HepG2 (cell line): ENCODE measurements at regions not wholly inside any gene's neighbourhood (a gene's known extent, or its start where the extent isn't known, plus 50 kb on each side); places are given as distances from the start of the nearest gene placed in this dataset.

Experiments
- EP300 ChIP-seq, 3 experiments: sonication (generic) in 1 of 3; formaldehyde crosslinking in 1 of 3; IDR thresholded peaks; 2 replicates each; pipeline versions ENCODE4 v1.5.1 to v1.6.1; 2011 to 2020; ENCODE audit warnings: low read depth in 2 of 3, low read length in 2 of 3, borderline replicate concordance in 1 of 3, improper control_type of control experiment in 1 of 3, mild to moderate bottlenecking in 1 of 3, missing genetic modification reagents in 1 of 3, moderate library complexity in 1 of 3
- NFYB ChIP-seq: sonication (generic); formaldehyde crosslinking; IDR thresholded peaks from 2 replicates; pipeline ENCODE4 v1.4.0; 2020; ENCODE audit warnings: missing genetic modification reagents
- NR2C2 ChIP-seq: sonication (generic); formaldehyde crosslinking; IDR thresholded peaks from 2 replicates; pipeline ENCODE4 v1.4.0; 2020; ENCODE audit warnings: missing genetic modification reagents, mild to moderate bottlenecking, moderate library complexity, borderline replicate concordance
- ZNF777 ChIP-seq: sonication (generic); formaldehyde crosslinking; IDR thresholded peaks from 2 replicates; pipeline ENCODE4 v1.4.0; 2020; ENCODE audit warnings: missing genetic modification reagents

DNA sequence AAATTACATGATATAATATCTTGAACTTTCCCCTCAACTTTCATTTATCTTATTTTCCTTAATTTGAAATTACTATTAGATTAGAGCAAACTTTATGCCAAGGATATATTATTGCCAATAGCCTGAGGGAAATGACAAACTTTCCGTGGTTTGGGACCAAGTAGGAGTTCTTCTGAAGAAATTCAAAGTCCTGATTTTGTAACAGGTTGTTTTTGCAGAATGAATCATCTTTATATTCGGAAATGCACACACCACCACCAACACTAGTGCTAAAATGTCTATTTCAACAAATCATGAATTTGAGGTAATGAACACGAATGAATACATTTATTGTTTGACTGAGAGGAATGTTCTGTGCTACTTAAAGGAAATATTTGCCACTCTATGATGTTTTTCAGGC, 226.7 kb downstream of the GRIA2 start:
- TF ChIP-seq NFYB (CRISPR knock-in tag): no peak
- no peak for TF ChIP-seq ZNF777 (CRISPR knock-in tag)
- TF ChIP-seq EP300 (IDR thresholded peaks at IDR 0.05; ENCODE audit: low read depth in 2 of 2, low read length in 2 of 2): no peak
- no peak for TF ChIP-seq EP300 (CRISPR knock-in tag; IDR thresholded peaks at IDR 0.05; ENCODE audit: borderline replicate concordance)
- TF ChIP-seq NR2C2: no peak
